GM23338 (cell line): ENCODE measurements at regions not wholly inside any gene's neighbourhood (a gene's known extent, or its start where the extent isn't known, plus 50 kb on each side); places are given as distances from the start of the nearest gene placed in this dataset.
A peak's percentile ranks its signal among the peaks of the same experiment; 100 is the strongest.

Experiments
- ATAC-seq: fragments of 200-7000 bp; cut with Tn5 transposase; 3 replicates; pipeline ENCODE4 v1.9.1; 2020
- DNase-seq: peaks from one replicate; pipeline ENCODE4 v3.0.0-alpha.2; 2015; ENCODE audit warnings: low spot score
- H2AFZ ChIP-seq: fragments of 200-600 bp; sonication (generic); 2 replicates; pipeline ENCODE4 v1.8.0; 2016; ENCODE audit warnings: antibody characterized with exemption, mild to moderate bottlenecking, moderate library complexity
- H3F3A ChIP-seq: fragments of 200-600 bp; sonication (generic); replicated peaks from 2 replicates; pipeline ENCODE4 v1.8.0; 2017; ENCODE audit warnings: antibody characterized with exemption, mixed run types, low read depth
- H3K27ac ChIP-seq: fragments of 200-600 bp; sonication (generic); 2 replicates; pipeline ENCODE4 v1.6.1; 2016; ENCODE audit warnings: low read depth
- H3K27me3 ChIP-seq: fragments of 200-600 bp; sonication (generic); 2 replicates; pipeline ENCODE4 v1.8.0; 2016; ENCODE audit warnings: mild to moderate bottlenecking, mixed run types, moderate library complexity; ENCODE audit not compliant: insufficient read depth
- H3K36me3 ChIP-seq: fragments of 200-600 bp; sonication (generic); 2 replicates; pipeline ENCODE4 v1.8.0; 2016; ENCODE audit warnings: mild to moderate bottlenecking; ENCODE audit not compliant: insufficient read depth
- H3K4me1 ChIP-seq: fragments of 200-600 bp; sonication (generic); 2 replicates; pipeline ENCODE4 v1.8.0; 2016; ENCODE audit warnings: mild to moderate bottlenecking, moderate library complexity; ENCODE audit not compliant: insufficient read depth
- H3K4me2 ChIP-seq: fragments of 200-600 bp; sonication (generic); 2 replicates; pipeline ENCODE4 v1.7.1; 2017; ENCODE audit warnings: mixed run types
- H3K4me3 ChIP-seq: fragments of 200-600 bp; sonication (generic); 2 replicates; pipeline ENCODE4 v1.6.1; 2016; ENCODE audit warnings: mixed run types
- H3K79me2 ChIP-seq: fragments of 200-600 bp; sonication (generic); replicated peaks from 2 replicates; pipeline ENCODE4 v1.8.0; 2017; ENCODE audit warnings: mild to moderate bottlenecking; ENCODE audit not compliant: insufficient read depth
- H3K9me2 ChIP-seq: fragments of 200-600 bp; sonication (generic); 2 replicates; pipeline ENCODE4 v1.8.0; 2017; ENCODE audit not compliant: insufficient read depth
- H4K20me1 ChIP-seq: fragments of 200-600 bp; sonication (generic); replicated peaks from 2 replicates; pipeline ENCODE4 v1.8.0; 2017; ENCODE audit warnings: mild to moderate bottlenecking; ENCODE audit not compliant: insufficient read depth
- H3K27ac Mint-ChIP-seq: 2 replicates; pipeline ENCODE4 v1.8.0; 2020; ENCODE audit warnings: inconsistent platforms, mild to moderate bottlenecking, moderate library complexity, mixed read lengths
- H3K27me3 Mint-ChIP-seq: 3 replicates; pipeline ENCODE4 v1.8.0; 2022; ENCODE audit warnings: low read depth, mild to moderate bottlenecking, moderate library complexity, mixed read lengths, inconsistent platforms; ENCODE audit not compliant: insufficient read depth, poor library complexity
- H3K36me3 Mint-ChIP-seq: 3 replicates; pipeline ENCODE4 v1.8.0; 2021; ENCODE audit warnings: low read depth, mild to moderate bottlenecking, inconsistent platforms, moderate library complexity, mixed read lengths
- H3K4me1 Mint-ChIP-seq: 3 replicates; pipeline ENCODE4 v1.8.0; 2020; ENCODE audit warnings: mild to moderate bottlenecking, inconsistent platforms, mixed read lengths
- H3K4me3 Mint-ChIP-seq: 3 replicates; pipeline ENCODE4 v1.8.0; 2021; ENCODE audit warnings: moderate library complexity, mild to moderate bottlenecking, inconsistent platforms, mixed read lengths
- H3K9me3 Mint-ChIP-seq: 3 replicates; pipeline ENCODE4 v1.8.0; 2020; ENCODE audit warnings: moderate library complexity, mild to moderate bottlenecking, inconsistent platforms, mixed read lengths
- CREB1 ChIP-seq: fragments of 250-450 bp; sonication (Bioruptor Pico); IDR thresholded peaks from 2 replicates; pipeline ENCODE4 v1.5.0; 2020; ENCODE audit warnings: low read depth, mild to moderate bottlenecking, moderate library complexity
- CTCF ChIP-seq, 2 experiments: fragments of 200-600 bp in 1 of 2; sonication (generic) in 1 of 2; conservative IDR thresholded peaks; 2 replicates each; pipeline versions ENCODE4 v1.5.1 to v1.6.1; 2016 to 2017; ENCODE audit warnings: antibody characterized with exemption in 2 of 2, low read depth in 2 of 2, mild to moderate bottlenecking in 2 of 2, moderate library complexity in 1 of 2
- ETS1 ChIP-seq: IDR thresholded peaks from 2 replicates; pipeline ENCODE4 v1.6.1; 2016; ENCODE audit warnings: antibody characterized with exemption
- EZH2 ChIP-seq: fragments of 200-600 bp; sonication (generic); IDR thresholded peaks from one replicate; pipeline ENCODE4 v1.8.0; 2017; ENCODE audit warnings: antibody characterized with exemption, mild to moderate bottlenecking, low read depth; ENCODE audit not compliant: unreplicated experiment
- EZH2phosphoT487 ChIP-seq: fragments of 200-600 bp; sonication (generic); IDR thresholded peaks from one replicate; pipeline ENCODE4 v1.8.1; 2018; ENCODE audit warnings: antibody characterized with exemption; ENCODE audit not compliant: unreplicated experiment
- JUNB ChIP-seq: IDR thresholded peaks from one replicate; pipeline ENCODE4 v1.6.1; 2016; ENCODE audit warnings: antibody characterized with exemption; ENCODE audit not compliant: unreplicated experiment
- NANOG ChIP-seq: IDR thresholded peaks from 2 replicates; pipeline ENCODE4 v1.6.1; 2016; ENCODE audit warnings: antibody characterized with exemption, borderline replicate concordance
- POLR2AphosphoS5 ChIP-seq: IDR thresholded peaks from 2 replicates; pipeline ENCODE4 v1.6.1; 2016; ENCODE audit warnings: antibody characterized with exemption, low read depth
- REST ChIP-seq: IDR thresholded peaks from one replicate; pipeline ENCODE4 v1.6.1; 2018; ENCODE audit warnings: antibody characterized with exemption; ENCODE audit not compliant: unreplicated experiment
- ZNF114 ChIP-seq: fragments of 250-450 bp; sonication (Bioruptor Pico); IDR thresholded peaks from 2 replicates; pipeline ENCODE4 v1.5.0; 2020; ENCODE audit warnings: mild to moderate bottlenecking, moderate library complexity

- no peak for TF ChIP-seq REST
- no peak for TF ChIP-seq JUNB
- TF ChIP-seq ZNF114 (CRISPR knock-in tag), result no peak
Observed at GRCh38 chr1:91170571-91170970, 148.7 kb upstream of the ZNF644 start (continued).

GRCh38 chr1:91166106-91166712, 144.4 kb upstream of the ZNF644 start:
- peaks cover 10% of the 10 kb centered on the region for H3K27me3 Mint-ChIP-seq
- peaks cover 19% of the 10 kb centered on the region for H3K4me1 Mint-ChIP-seq
- H3K27ac ChIP-seq, result no peak overlapping the region
- peaks cover 11% of the 10 kb centered on the region for H3K4me1 ChIP-seq
- no peaks in the 10 kb centered on the region for H3K36me3 ChIP-seq
- no peaks in the 10 kb centered on the region for H3K36me3 Mint-ChIP-seq
- H3K27ac Mint-ChIP-seq, result no peak overlapping the region
- no peak overlapping the region for H3K4me3 ChIP-seq
- DNase-seq (peak; percentile 89), ATAC-seq (peak; percentile 81)
- no peak for TF ChIP-seq JUNB
- peak; percentile 97 to 99 for TF ChIP-seq CTCF (conservative IDR thresholded peaks at IDR 0.05; ENCODE audit: low read depth in 2 of 2)
- no peak for TF ChIP-seq NANOG
- no peak for TF ChIP-seq ETS1
- TF ChIP-seq CREB1, result no peak
- no peak for TF ChIP-seq EZH2phosphoT487
- no peak for TF ChIP-seq EZH2
- TF ChIP-seq ZNF114 (CRISPR knock-in tag), result no peak
- TF ChIP-seq POLR2AphosphoS5, result no peak
- H3K4me2 ChIP-seq, result no peak overlapping the region
- no peak overlapping the region for H3K4me3 Mint-ChIP-seq
- H3K9me2 ChIP-seq, result no peaks in the 10 kb centered on the region
- H3K9me3 Mint-ChIP-seq, result no peaks in the 10 kb centered on the region
- no peak overlapping the region for H2AFZ ChIP-seq
- H3K79me2 ChIP-seq, result no peaks in the 10 kb centered on the region
- H3F3A ChIP-seq, result no peaks in the 10 kb centered on the region
- H3K27me3 ChIP-seq, result no peaks in the 10 kb centered on the region
- no peaks in the 10 kb centered on the region for H4K20me1 ChIP-seq
